HEK293 (cell line): ENCODE measurements at regions not wholly inside any gene's neighbourhood (a gene's known extent, or its start where the extent isn't known, plus 50 kb on each side); places are given as distances from the start of the nearest gene placed in this dataset.

Experiments used
- CTCF ChIA-PET: fragments of 350-600 bp; formaldehyde crosslinking; extraction: SDS; loops from one replicate; lab custom pipeline; 2021; ENCODE audit warnings: antibody characterized with exemption; lab: Yijun Ruan, JAX
- POLR2A ChIA-PET: fragments of 300-600 bp; formaldehyde crosslinking; extraction: SDS; loops from one replicate; lab custom pipeline; 2020; ENCODE audit warnings: antibody characterized with exemption, inconsistent platforms; lab: Yijun Ruan, JAX
- H3K27ac ChIP-seq: fragments of 200-500 bp; sonication (Bioruptor generic); 2 replicates; pipeline ENCODE4 v1.5.1; 2014; ENCODE audit warnings: low read depth, low read length, control low read depth, inconsistent platforms; ENCODE audit errors: extremely low read depth
- H3K36me3 ChIP-seq, 2 experiments: fragments of 200-500 bp in 1 of 2; sonication (Bioruptor generic) in 1 of 2; 1 replicate in 1 of 2; 2 replicates in 1 of 2; pipeline ENCODE4 v1.5.1; 2014 to 2017; ENCODE audit warnings: inconsistent platforms in 2 of 2, low read length in 2 of 2; ENCODE audit not compliant: control insufficient read depth in 2 of 2, insufficient read depth in 1 of 2
- H3K4me1 ChIP-seq: fragments of 200-500 bp; sonication (Bioruptor generic); 2 replicates; pipeline ENCODE4 v1.5.1; 2014; ENCODE audit warnings: mild to moderate bottlenecking, low read length, inconsistent platforms; ENCODE audit not compliant: control insufficient read depth, insufficient read depth
- H3K4me3 ChIP-seq: 2 replicates; pipeline ENCODE4 v1.5.1; 2011; ENCODE audit warnings: low read depth, mild to moderate bottlenecking, control low read depth, low read length, moderate library complexity
- H3K9me3 ChIP-seq: fragments of 200-500 bp; sonication (Bioruptor generic); 2 replicates; pipeline ENCODE4 v1.5.1; 2014; ENCODE audit warnings: low read depth, low read length, inconsistent platforms; ENCODE audit not compliant: control insufficient read depth, insufficient read depth
- BCL11B ChIP-seq: fragments of 450-650 bp; formaldehyde crosslinking; IDR thresholded peaks from 2 replicates; pipeline ENCODE4 v1.5.1; 2016; ENCODE audit warnings: low read depth, missing biosample characterization, missing genetic modification characterization
- HOXD13 ChIP-seq: sonication (generic); formaldehyde crosslinking; IDR thresholded peaks from 2 replicates; pipeline ENCODE4 v1.8.0; 2022; ENCODE audit warnings: missing genetic modification reagents, borderline replicate concordance
- KLF16 ChIP-seq: fragments of 450-650 bp; formaldehyde crosslinking; IDR thresholded peaks from 2 replicates; pipeline ENCODE4 v1.5.1; 2017; ENCODE audit warnings: missing biosample characterization, missing genetic modification characterization
- KLF9 ChIP-seq: fragments of 450-650 bp; formaldehyde crosslinking; IDR thresholded peaks from 2 replicates; pipeline ENCODE4 v1.5.1; 2016; ENCODE audit warnings: missing biosample characterization, missing genetic modification characterization, low read depth
- PRDM1 ChIP-seq: fragments of 450-650 bp; formaldehyde crosslinking; IDR thresholded peaks from 2 replicates; pipeline ENCODE4; 2016; ENCODE audit warnings: missing biosample characterization, missing genetic modification characterization
- TRIM28 ChIP-seq: IDR thresholded peaks from 2 replicates; pipeline ENCODE4 v1.6.1; 2011; ENCODE audit warnings: low read length, control low read depth, borderline replicate concordance
- WT1 ChIP-seq: fragments of 450-650 bp; formaldehyde crosslinking; IDR thresholded peaks from 2 replicates; pipeline ENCODE4 v1.5.1; 2016; ENCODE audit warnings: missing biosample characterization, missing genetic modification characterization
- YY2 ChIP-seq: fragments of 450-650 bp; formaldehyde crosslinking; IDR thresholded peaks from 2 replicates; pipeline ENCODE4 v1.5.1; 2016; ENCODE audit warnings: missing biosample characterization, missing genetic modification characterization
- ZBTB20 ChIP-seq: fragments of 450-650 bp; formaldehyde crosslinking; IDR thresholded peaks from 2 replicates; pipeline ENCODE4 v1.5.1; 2016; ENCODE audit warnings: missing biosample characterization, missing genetic modification characterization
- ZNF138 ChIP-seq: fragments of 450-650 bp; formaldehyde crosslinking; IDR thresholded peaks from 2 replicates; pipeline ENCODE4 v1.5.1; 2016; ENCODE audit warnings: missing biosample characterization, missing genetic modification characterization, borderline replicate concordance
- ZNF155 ChIP-seq: fragments of 450-650 bp; formaldehyde crosslinking; IDR thresholded peaks from 2 replicates; pipeline ENCODE4 v1.5.1; 2016; ENCODE audit warnings: missing biosample characterization, missing genetic modification characterization
- ZNF157 ChIP-seq: fragments of 450-650 bp; formaldehyde crosslinking; IDR thresholded peaks from 2 replicates; pipeline ENCODE4 v1.5.1; 2016; ENCODE audit warnings: missing biosample characterization, missing genetic modification characterization
- ZNF19 ChIP-seq: fragments of 450-650 bp; formaldehyde crosslinking; IDR thresholded peaks from 2 replicates; pipeline ENCODE4; 2016; ENCODE audit warnings: missing biosample characterization, missing genetic modification characterization, low read depth
- ZNF223 ChIP-seq: fragments of 450-650 bp; formaldehyde crosslinking; IDR thresholded peaks from 2 replicates; pipeline ENCODE4 v1.5.1; 2016; ENCODE audit warnings: missing biosample characterization, missing genetic modification characterization
- ZNF24 ChIP-seq: fragments of 450-650 bp; formaldehyde crosslinking; IDR thresholded peaks from 2 replicates; pipeline ENCODE4 v1.5.1; 2016; ENCODE audit warnings: missing biosample characterization, missing genetic modification characterization
- ZNF391 ChIP-seq: fragments of 450-650 bp; formaldehyde crosslinking; IDR thresholded peaks from 2 replicates; pipeline ENCODE4 v1.5.1; 2016; ENCODE audit warnings: low read depth, missing biosample characterization, missing genetic modification characterization, borderline replicate concordance
- ZNF404 ChIP-seq: fragments of 450-650 bp; formaldehyde crosslinking; IDR thresholded peaks from 2 replicates; pipeline ENCODE4 v1.5.1; 2017; ENCODE audit warnings: missing biosample characterization, missing genetic modification characterization
- ZNF549 ChIP-seq: fragments of 450-650 bp; IDR thresholded peaks from 2 replicates; pipeline ENCODE4 v1.5.1; 2018; ENCODE audit warnings: missing biosample characterization, missing genetic modification characterization, mild to moderate bottlenecking, inconsistent platforms, moderate library complexity
- ZNF561 ChIP-seq: fragments of 450-650 bp; IDR thresholded peaks from 2 replicates; pipeline ENCODE4 v1.5.1; 2018; ENCODE audit warnings: missing biosample characterization, missing genetic modification characterization, borderline replicate concordance
- ZNF623 ChIP-seq: fragments of 450-650 bp; formaldehyde crosslinking; IDR thresholded peaks from 2 replicates; pipeline ENCODE4 v1.5.1; 2016; ENCODE audit warnings: missing biosample characterization, missing genetic modification characterization
- ZNF624 ChIP-seq: fragments of 450-650 bp; formaldehyde crosslinking; IDR thresholded peaks from 2 replicates; pipeline ENCODE4 v1.5.1; 2017; ENCODE audit warnings: missing biosample characterization, missing genetic modification characterization
- ZNF629 ChIP-seq: fragments of 450-650 bp; formaldehyde crosslinking; IDR thresholded peaks from 2 replicates; pipeline ENCODE4 v1.5.1; 2017; ENCODE audit warnings: missing biosample characterization, missing genetic modification characterization
- ZNF660 ChIP-seq: fragments of 450-650 bp; IDR thresholded peaks from 2 replicates; pipeline ENCODE4 v1.5.1; 2018; ENCODE audit warnings: missing biosample characterization, mild to moderate bottlenecking, missing genetic modification characterization
- ZNF792 ChIP-seq: fragments of 450-650 bp; formaldehyde crosslinking; IDR thresholded peaks from 2 replicates; pipeline ENCODE4 v1.5.1; 2016; ENCODE audit warnings: missing biosample characterization, missing genetic modification characterization
- ZNF837 ChIP-seq: fragments of 450-650 bp; formaldehyde crosslinking; IDR thresholded peaks from 2 replicates; pipeline ENCODE4 v1.5.1; 2016; ENCODE audit warnings: missing biosample characterization, missing genetic modification characterization
- TF ChIP-seq, protein P1 (sequence below): fragments of 450-650 bp; formaldehyde crosslinking; IDR thresholded peaks from 2 replicates; pipeline ENCODE4 v1.5.1; 2016; ENCODE audit warnings: missing biosample characterization, missing genetic modification characterization
- TF ChIP-seq, protein P2 (sequence below): fragments of 450-650 bp; formaldehyde crosslinking; IDR thresholded peaks from 2 replicates; pipeline ENCODE4 v1.5.1; 2016; ENCODE audit warnings: missing biosample characterization, missing genetic modification characterization
- TF ChIP-seq, protein P3 (sequence below): fragments of 450-650 bp; formaldehyde crosslinking; IDR thresholded peaks from 2 replicates; pipeline ENCODE4 v1.5.1; 2016; ENCODE audit warnings: missing biosample characterization, missing genetic modification characterization
- TF ChIP-seq, protein P4 (sequence below): fragments of 450-650 bp; formaldehyde crosslinking; IDR thresholded peaks from 2 replicates; pipeline ENCODE4 v1.5.1; 2016; ENCODE audit warnings: missing biosample characterization, missing genetic modification characterization
- TF ChIP-seq, protein P5 (sequence below): fragments of 450-650 bp; formaldehyde crosslinking; IDR thresholded peaks from 2 replicates; pipeline ENCODE4 v1.5.1; 2016; ENCODE audit warnings: missing biosample characterization, missing genetic modification characterization

DNA sequence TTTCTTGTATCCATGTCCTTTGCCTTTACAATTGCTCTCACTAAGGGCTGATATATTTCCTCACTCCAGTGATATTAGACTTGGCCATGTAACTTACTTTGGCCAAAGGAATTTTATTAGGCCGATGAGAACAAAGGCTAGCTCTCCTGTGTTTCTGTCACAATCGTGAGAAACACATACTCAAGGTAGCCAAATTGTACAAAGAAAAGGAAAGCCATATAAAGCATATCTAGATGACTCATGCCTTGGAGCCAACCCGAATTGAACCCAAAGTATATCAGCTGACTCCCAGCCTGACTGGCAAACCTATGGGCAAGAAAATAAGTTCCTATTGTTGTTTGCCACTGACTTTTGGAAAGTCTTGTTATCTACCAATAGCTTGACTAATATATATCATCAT is 371.7 kb upstream of the LRRC7 start:
- ChIA-PET POLR2A (no interaction called here), CTCF (no interaction called here)
- TF ChIP-seq WT1 (tag by site-specific recombination) (no peak), ZNF549 (no peak), ZNF155 (no peak), HOXD13 (no peak), PRDM1 (tag by site-specific recombination) (no peak), ZNF561 (no peak), ZNF837 (no peak), TRIM28 (no peak), ZNF624 (tag by site-specific recombination) (no peak), ZNF792 (no peak), ZNF24 (tag by site-specific recombination) (no peak)
- TF ChIP-seq, protein P1, sequence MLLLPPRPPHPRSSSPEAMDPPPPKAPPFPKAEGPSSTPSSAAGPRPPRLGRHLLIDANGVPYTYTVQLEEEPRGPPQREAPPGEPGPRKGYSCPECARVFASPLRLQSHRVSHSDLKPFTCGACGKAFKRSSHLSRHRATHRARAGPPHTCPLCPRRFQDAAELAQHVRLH (tag by site-specific recombination): no peak
- TF ChIP-seq, all 188 proteins: peak for 0

DNA sequence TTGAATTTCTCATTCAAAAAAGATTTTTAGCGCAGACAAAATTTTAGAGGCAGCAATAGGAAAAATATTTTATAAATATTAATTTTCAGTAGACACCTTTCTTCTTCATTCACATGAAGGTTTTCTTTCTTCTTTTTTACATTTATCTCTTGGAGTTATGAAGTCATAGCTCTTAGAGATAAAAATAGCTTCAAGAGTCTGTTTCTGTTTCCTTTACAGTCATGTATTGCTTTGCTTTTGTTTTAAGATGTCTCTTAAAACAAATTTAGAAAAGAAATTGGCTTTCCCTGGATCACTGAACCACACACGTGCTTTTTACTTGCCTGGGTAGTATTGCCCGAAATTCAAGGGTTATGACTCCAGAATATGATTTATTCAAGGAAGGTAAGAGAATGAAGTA is 369.9 kb upstream of the LRRC7 start:
- Histone ChIP-seq H3K9me3 (no peaks in the 10 kb centered on the region), H3K4me3 (no peak overlapping the region), H3K27ac (no peak overlapping the region), H3K36me3 (no peaks in the 10 kb centered on the region), H3K4me1 (no peaks in the 10 kb centered on the region)
- CTCF ChIA-PET: no interaction called here
- no peak for TF ChIP-seq ZBTB20
- no peak for TF ChIP-seq ZNF629 (tag by site-specific recombination)
- TF ChIP-seq ZNF19 (tag by site-specific recombination): no peak
- TF ChIP-seq ZNF157 (tag by site-specific recombination): no peak
- TF ChIP-seq ZNF404 (tag by site-specific recombination): no peak
- TF ChIP-seq ZNF391 (tag by site-specific recombination): no peak
- TF ChIP-seq ZNF623 (tag by site-specific recombination): no peak
- no peak for TF ChIP-seq KLF16 (tag by site-specific recombination)
- POLR2A ChIA-PET: no interaction called here

More for the DNA sequence above, 371.7 kb upstream of the LRRC7 start:
- no peak overlapping the region for H3K27ac ChIP-seq
- H3K36me3 ChIP-seq: no peaks in the 10 kb centered on the region
- no peak overlapping the region for H3K4me3 ChIP-seq
- H3K9me3 ChIP-seq: no peaks in the 10 kb centered on the region
- no peaks in the 10 kb centered on the region for H3K4me1 ChIP-seq

DNA sequence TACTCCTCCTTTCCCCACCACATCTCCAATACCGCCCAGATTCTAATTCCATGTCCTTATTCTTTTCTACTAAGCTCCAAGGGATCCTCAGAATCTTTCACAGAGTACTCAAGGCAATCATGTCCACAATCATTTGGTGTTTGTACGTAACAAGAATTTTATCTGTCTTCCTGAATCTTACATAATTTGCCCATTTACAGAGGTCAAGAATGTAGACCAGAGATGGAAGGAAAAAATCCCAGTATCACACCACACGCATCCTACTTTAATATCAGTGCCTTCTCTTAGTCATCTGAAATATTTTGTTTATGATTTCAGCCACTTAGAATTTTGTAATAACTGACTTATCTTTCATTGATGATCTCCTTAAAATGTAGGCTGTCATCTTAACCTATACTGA is 366.0 kb upstream of the LRRC7 start:
- POLR2A ChIA-PET: interaction anchor here (0.6 kb wide), 1 partner anchor 203 kb away, joined by 7 read pairs; no protein-coding TSS in a partner anchor
- Histone ChIP-seq H3K4me1 (no peaks in the 10 kb centered on the region), H3K36me3 (no peaks in the 10 kb centered on the region), H3K4me3 (no peak overlapping the region), H3K9me3 (no peaks in the 10 kb centered on the region; the same call in 1 of the 2 replicates), H3K27ac (no peak overlapping the region)
- TF ChIP-seq, protein P2, sequence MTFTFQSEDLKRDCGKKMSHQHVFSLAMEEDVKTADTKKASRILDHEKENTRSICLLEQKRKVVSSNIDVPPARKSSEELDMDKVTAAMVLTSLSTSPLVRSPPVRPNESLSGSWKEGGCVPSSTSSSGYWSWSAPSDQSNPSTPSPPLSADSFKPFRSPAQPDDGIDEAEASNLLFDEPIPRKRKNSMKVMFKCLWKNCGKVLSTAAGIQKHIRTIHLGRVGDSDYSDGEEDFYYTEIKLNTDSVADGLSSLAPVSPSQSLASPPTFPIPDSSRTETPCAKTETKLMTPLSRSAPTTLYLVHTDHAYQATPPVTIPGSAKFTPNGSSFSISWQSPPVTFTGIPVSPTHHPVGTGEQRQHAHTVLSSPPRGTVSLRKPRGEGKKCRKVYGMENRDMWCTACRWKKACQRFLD (tag by site-specific recombination): no peak
- TF ChIP-seq, protein P3, sequence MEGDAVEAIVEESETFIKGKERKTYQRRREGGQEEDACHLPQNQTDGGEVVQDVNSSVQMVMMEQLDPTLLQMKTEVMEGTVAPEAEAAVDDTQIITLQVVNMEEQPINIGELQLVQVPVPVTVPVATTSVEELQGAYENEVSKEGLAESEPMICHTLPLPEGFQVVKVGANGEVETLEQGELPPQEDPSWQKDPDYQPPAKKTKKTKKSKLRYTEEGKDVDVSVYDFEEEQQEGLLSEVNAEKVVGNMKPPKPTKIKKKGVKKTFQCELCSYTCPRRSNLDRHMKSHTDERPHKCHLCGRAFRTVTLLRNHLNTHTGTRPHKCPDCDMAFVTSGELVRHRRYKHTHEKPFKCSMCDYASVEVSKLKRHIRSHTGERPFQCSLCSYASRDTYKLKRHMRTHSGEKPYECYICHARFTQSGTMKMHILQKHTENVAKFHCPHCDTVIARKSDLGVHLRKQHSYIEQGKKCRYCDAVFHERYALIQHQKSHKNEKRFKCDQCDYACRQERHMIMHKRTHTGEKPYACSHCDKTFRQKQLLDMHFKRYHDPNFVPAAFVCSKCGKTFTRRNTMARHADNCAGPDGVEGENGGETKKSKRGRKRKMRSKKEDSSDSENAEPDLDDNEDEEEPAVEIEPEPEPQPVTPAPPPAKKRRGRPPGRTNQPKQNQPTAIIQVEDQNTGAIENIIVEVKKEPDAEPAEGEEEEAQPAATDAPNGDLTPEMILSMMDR (tag by site-specific recombination): no peak
- TF ChIP-seq, protein P4, sequence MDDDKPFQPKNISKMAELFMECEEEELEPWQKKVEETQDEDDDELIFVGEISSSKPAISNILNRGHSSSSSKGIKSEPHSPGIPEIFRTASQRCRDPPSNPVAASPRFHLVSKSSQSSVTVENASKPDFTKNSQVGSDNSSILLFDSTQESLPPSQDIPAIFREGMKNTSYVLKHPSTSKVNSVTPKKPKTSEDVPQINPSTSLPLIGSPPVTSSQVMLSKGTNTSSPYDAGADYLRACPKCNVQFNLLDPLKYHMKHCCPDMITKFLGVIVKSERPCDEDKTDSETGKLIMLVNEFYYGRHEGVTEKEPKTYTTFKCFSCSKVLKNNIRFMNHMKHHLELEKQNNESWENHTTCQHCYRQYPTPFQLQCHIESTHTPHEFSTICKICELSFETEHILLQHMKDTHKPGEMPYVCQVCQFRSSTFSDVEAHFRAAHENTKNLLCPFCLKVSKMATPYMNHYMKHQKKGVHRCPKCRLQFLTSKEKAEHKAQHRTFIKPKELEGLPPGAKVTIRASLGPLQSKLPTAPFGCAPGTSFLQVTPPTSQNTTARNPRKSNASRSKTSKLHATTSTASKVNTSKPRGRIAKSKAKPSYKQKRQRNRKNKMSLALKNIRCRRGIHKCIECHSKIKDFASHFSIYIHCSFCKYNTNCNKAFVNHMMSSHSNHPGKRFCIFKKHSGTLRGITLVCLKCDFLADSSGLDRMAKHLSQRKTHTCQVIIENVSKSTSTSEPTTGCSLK (tag by site-specific recombination): no peak
- TF ChIP-seq, protein P5, sequence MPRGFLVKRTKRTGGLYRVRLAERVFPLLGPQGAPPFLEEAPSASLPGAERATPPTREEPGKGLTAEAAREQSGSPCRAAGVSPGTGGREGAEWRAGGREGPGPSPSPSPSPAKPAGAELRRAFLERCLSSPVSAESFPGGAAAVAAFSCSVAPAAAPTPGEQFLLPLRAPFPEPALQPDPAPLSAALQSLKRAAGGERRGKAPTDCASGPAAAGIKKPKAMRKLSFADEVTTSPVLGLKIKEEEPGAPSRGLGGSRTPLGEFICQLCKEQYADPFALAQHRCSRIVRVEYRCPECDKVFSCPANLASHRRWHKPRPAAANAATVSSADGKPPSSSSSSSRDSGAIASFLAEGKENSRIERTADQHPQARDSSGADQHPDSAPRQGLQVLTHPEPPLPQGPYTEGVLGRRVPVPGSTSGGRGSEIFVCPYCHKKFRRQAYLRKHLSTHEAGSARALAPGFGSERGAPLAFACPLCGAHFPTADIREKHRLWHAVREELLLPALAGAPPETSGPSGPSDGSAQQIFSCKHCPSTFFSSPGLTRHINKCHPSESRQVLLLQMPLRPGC: no peak
- TF ChIP-seq KLF9 (tag by site-specific recombination) (no peak), ZNF660 (no peak), BCL11B (no peak), ZNF223 (no peak), ZNF138 (tag by site-specific recombination) (no peak), YY2 (tag by site-specific recombination) (no peak)
- CTCF ChIA-PET: interaction anchor here (0.5 kb wide), 1 partner anchor 42 kb away, joined by 3 read pairs; no protein-coding TSS in a partner anchor
